OCI-LY7 (cell line): ENCODE measurements at regions not wholly inside any gene's neighbourhood (a gene's known extent, or its start where the extent isn't known, plus 50 kb on each side); places are given as distances from the start of the nearest gene placed in this dataset.

Experiments used
- BruUV-seq: library from RNA; stranded (reverse); fragments of 400-500 nt; replicated peaks from 2 replicates; lab custom pipeline; 2021; lab: Mats Ljungman, UMichigan
- CTCF ChIA-PET: fragments of 300-600 bp; sonication (Branson Sonifier 250); formaldehyde crosslinking; loops from one replicate; lab custom pipeline; 2022; ENCODE audit warnings: antibody characterized with exemption; ENCODE audit not compliant: unreplicated experiment; lab: Charles Lee
- POLR2A ChIA-PET: fragments of 300-600 bp; sonication (Branson Sonifier 250); formaldehyde crosslinking; loops from one replicate; lab custom pipeline; 2022; ENCODE audit warnings: antibody characterized with exemption; lab: Charles Lee
- DNase-seq: peaks from one replicate; pipeline ENCODE4 v3.0.0-alpha.2; 2015; ENCODE audit warnings: low spot score
- H2AFZ ChIP-seq: fragments of 200-600 bp; sonication (generic), shearing (Covaris generic); 2 replicates; pipeline ENCODE4 v1.6.1; 2014; ENCODE audit warnings: mild to moderate bottlenecking, antibody characterized with exemption, low read length, moderate library complexity
- H3K27ac ChIP-seq: fragments of 200-600 bp; sonication (generic); 2 replicates; pipeline ENCODE4 v1.5.1; 2014; ENCODE audit warnings: mixed run types, low read depth, mild to moderate bottlenecking, moderate library complexity, low read length, inconsistent platforms; ENCODE audit not compliant: poor library complexity, severe bottlenecking
- H3K36me3 ChIP-seq: fragments of 200-600 bp; sonication (generic); 2 replicates; pipeline ENCODE4 v1.6.1; 2014; ENCODE audit warnings: mild to moderate bottlenecking, antibody characterized with exemption, low read length, moderate library complexity, mixed read lengths; ENCODE audit not compliant: insufficient read depth
- H3K4me1 ChIP-seq: fragments of 200-600 bp; sonication (generic); 2 replicates; pipeline ENCODE4 v1.5.1; 2014; ENCODE audit warnings: mild to moderate bottlenecking, low read length; ENCODE audit not compliant: insufficient read depth, poor library complexity, severe bottlenecking
- H3K4me2 ChIP-seq: fragments of 200-600 bp; sonication (generic); 2 replicates; pipeline ENCODE4 v1.6.1; 2014; ENCODE audit warnings: mild to moderate bottlenecking, low read length
- H3K4me3 ChIP-seq: fragments of 200-600 bp; sonication (generic); 2 replicates; pipeline ENCODE4 v1.5.1; 2014; ENCODE audit warnings: mild to moderate bottlenecking, low read depth, low read length; ENCODE audit not compliant: poor library complexity, severe bottlenecking
- H3K79me2 ChIP-seq: fragments of 200-600 bp; sonication (generic); 2 replicates; pipeline ENCODE4 v1.6.1; 2016; ENCODE audit warnings: low read depth, mild to moderate bottlenecking, low read length, moderate library complexity, mixed read lengths; ENCODE audit not compliant: insufficient read depth
- H3K9me2 ChIP-seq: fragments of 200-600 bp; sonication (generic); 2 replicates; pipeline ENCODE4 v1.6.1; 2016; ENCODE audit warnings: mild to moderate bottlenecking, low read length, mixed read lengths; ENCODE audit not compliant: insufficient read depth
- H3K9me3 ChIP-seq: fragments of 200-600 bp; sonication (generic); 2 replicates; pipeline ENCODE4 v1.6.1; 2014; ENCODE audit warnings: mild to moderate bottlenecking, mixed run types, low read length, mixed read lengths
- H4K20me1 ChIP-seq: fragments of 200-600 bp; sonication (generic); 2 replicates; pipeline ENCODE4 v1.6.1; 2014; ENCODE audit warnings: mild to moderate bottlenecking, antibody characterized with exemption, low read length, moderate library complexity, mixed read lengths; ENCODE audit not compliant: insufficient read depth
- EZH2phosphoT487 ChIP-seq: fragments of 200-600 bp; sonication (generic); IDR thresholded peaks from 2 replicates; pipeline ENCODE4 v1.6.1; 2018; ENCODE audit warnings: low read depth, borderline replicate concordance, mild to moderate bottlenecking, mixed run types, antibody characterized with exemption, low read length, moderate library complexity, mixed read lengths
- intact Hi-C: fragments of 100-400 bp; cut with micrococcal nuclease; formaldehyde crosslinking; loops from one replicate; pipeline ENCODE4 v1.10.0; 2022; ENCODE audit not compliant: unreplicated experiment
- TF ChIP-seq, protein P1 (sequence below): fragments of 200-600 bp; sonication (generic); conservative IDR thresholded peaks from 2 replicates; pipeline ENCODE4 v1.5.1; 2014; ENCODE audit warnings: mild to moderate bottlenecking, antibody characterized with exemption, low read length, moderate library complexity, mixed read lengths

DNA sequence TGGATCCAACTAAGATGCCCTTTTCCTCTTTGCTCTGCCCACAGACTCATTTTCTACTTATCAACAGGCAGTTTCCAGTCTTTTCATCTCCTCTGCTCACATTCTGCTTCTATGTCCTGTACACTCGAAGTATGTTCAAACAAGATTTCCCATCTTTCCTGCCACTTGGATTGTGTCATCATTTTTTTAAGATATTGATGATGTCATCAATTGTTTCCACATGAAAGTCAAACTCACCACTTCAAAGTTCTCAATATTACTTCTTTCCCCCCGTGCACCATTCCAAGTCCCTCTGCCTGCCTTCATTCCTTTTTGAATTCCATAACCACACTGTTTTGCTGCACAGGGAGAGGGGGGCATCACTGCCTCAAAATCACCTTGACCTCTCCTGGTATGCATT lies 175.0 kb upstream of the RFX3 start:
- CTCF ChIA-PET, result no interaction called here
- TF ChIP-seq, protein P1, sequence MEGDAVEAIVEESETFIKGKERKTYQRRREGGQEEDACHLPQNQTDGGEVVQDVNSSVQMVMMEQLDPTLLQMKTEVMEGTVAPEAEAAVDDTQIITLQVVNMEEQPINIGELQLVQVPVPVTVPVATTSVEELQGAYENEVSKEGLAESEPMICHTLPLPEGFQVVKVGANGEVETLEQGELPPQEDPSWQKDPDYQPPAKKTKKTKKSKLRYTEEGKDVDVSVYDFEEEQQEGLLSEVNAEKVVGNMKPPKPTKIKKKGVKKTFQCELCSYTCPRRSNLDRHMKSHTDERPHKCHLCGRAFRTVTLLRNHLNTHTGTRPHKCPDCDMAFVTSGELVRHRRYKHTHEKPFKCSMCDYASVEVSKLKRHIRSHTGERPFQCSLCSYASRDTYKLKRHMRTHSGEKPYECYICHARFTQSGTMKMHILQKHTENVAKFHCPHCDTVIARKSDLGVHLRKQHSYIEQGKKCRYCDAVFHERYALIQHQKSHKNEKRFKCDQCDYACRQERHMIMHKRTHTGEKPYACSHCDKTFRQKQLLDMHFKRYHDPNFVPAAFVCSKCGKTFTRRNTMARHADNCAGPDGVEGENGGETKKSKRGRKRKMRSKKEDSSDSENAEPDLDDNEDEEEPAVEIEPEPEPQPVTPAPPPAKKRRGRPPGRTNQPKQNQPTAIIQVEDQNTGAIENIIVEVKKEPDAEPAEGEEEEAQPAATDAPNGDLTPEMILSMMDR, result no peak
- TF ChIP-seq EZH2phosphoT487, result no peak

DNA sequence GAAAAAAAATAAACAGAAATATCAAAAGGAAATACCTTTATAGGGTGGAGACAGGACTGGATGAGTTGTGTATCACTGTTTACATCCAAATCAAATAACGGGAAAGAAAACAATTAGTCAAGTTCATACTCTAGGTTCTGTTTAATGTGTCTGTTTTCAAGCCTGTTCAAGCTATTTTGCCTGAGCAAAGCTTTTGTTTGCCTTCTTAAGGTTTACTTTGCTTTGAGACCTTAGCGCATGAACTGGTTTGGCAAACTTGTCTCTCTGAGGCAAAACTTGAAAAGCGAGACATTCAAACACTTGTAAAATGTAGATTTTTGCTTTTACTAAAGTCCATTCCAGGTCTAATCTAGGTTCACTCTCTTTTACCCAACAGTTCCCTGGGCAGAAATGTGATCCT lies 174.1 kb upstream of the RFX3 start:
- no peaks in the 10 kb centered on the region for H3K79me2 ChIP-seq
- H4K20me1 ChIP-seq, result no peaks in the 10 kb centered on the region
- no peaks in the 10 kb centered on the region for H3K4me1 ChIP-seq
- CTCF ChIA-PET, result no interaction called here
- no peak overlapping the region for H3K27ac ChIP-seq
- intact Hi-C loops, result no loop called here
- TF ChIP-seq, protein P1, result no peak
- no peak for TF ChIP-seq EZH2phosphoT487
- no peak overlapping the region for H3K4me2 ChIP-seq
- no peak for DNase-seq
- no peaks in the 10 kb centered on the region for H3K36me3 ChIP-seq
- H2AFZ ChIP-seq, result no peak overlapping the region
- H3K9me3 ChIP-seq, result no peaks in the 10 kb centered on the region
- H3K9me2 ChIP-seq, result no peaks in the 10 kb centered on the region
- POLR2A ChIA-PET, result interaction anchor here (0.8 kb wide), 1 partner anchor 15 kb away, joined by 4 read pairs; no protein-coding TSS in a partner anchor
- BruUV-seq, result no TSS peak
- no peak overlapping the region for H3K4me3 ChIP-seq

More for the DNA sequence above, 175.0 kb upstream of the RFX3 start:
- Histone ChIP-seq H3K4me1 (no peaks in the 10 kb centered on the region), H3K9me2 (no peaks in the 10 kb centered on the region), H3K36me3 (no peaks in the 10 kb centered on the region), H3K9me3 (no peaks in the 10 kb centered on the region), H3K27ac (no peak overlapping the region), H3K4me2 (no peak overlapping the region), H3K4me3 (no peak overlapping the region), H2AFZ (no peak overlapping the region), H3K79me2 (no peaks in the 10 kb centered on the region), H4K20me1 (no peaks in the 10 kb centered on the region)
- no peak for DNase-seq
- BruUV-seq, result no TSS peak
- POLR2A ChIA-PET, result interaction anchor here (0.7 kb wide), 1 partner anchor 65 kb away, joined by 3 read pairs; no protein-coding TSS in a partner anchor
- intact Hi-C loops, result no loop called here

DNA sequence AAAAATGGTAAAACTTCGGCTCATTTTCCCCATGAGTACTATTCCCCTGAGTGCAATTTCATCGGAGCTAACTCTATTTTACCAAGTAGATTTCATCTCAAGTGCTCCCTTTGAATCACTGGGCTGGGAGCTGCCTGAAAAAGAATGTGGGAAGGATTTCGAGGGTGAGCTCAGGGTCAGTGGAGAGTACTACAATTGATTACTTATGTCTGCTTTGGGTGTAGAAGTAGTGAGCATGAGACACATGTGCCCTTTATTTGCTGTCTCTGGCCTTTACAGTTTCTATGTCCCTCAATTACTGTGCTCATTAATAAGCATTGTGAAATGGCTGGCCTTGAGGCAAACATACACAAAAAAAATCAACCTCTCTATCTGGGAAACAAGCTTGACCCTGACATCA lies 172.7 kb upstream of the RFX3 start:
- H3K79me2 ChIP-seq, result no peaks in the 10 kb centered on the region

More for the DNA sequence above, 172.7 kb upstream of the RFX3 start:
- Histone ChIP-seq H3K9me3 (no peaks in the 10 kb centered on the region), H3K4me2 (no peak overlapping the region), H3K4me3 (no peak overlapping the region), H2AFZ (no peak overlapping the region), H3K36me3 (no peaks in the 10 kb centered on the region), H4K20me1 (no peaks in the 10 kb centered on the region), H3K4me1 (no peaks in the 10 kb centered on the region), H3K9me2 (no peaks in the 10 kb centered on the region), H3K27ac (no peak overlapping the region)
- TF ChIP-seq, protein P1, result no peak
- no peak for TF ChIP-seq EZH2phosphoT487
- intact Hi-C loops, result no loop called here
- BruUV-seq, result no TSS peak
- CTCF ChIA-PET, result no interaction called here
- POLR2A ChIA-PET, result interaction anchor here (0.6 to 1.0 kb wide), 6 partner anchors 8 to 648 kb away, joined by 3 to 7 read pairs (median 4); no protein-coding TSS in a partner anchor
- DNase-seq, result no peak
